A549 (cell line): ENCODE measurements at regions not wholly inside any gene's neighbourhood (a gene's known extent, or its start where the extent isn't known, plus 50 kb on each side); places are given as distances from the start of the nearest gene placed in this dataset.

Source experiments
- CBX2 ChIP-seq: fragments of 200-600 bp; sonication (generic); IDR thresholded peaks from 2 replicates; pipeline ENCODE4 v1.6.1; 2016; ENCODE audit warnings: low read depth, mild to moderate bottlenecking, borderline replicate concordance
- CEBPB ChIP-seq, 2 experiments: fragments of >200 bp in 1 of 2; sonication (Bioruptor Twin) in 1 of 2; formaldehyde crosslinking in 1 of 2; IDR thresholded peaks; 2 replicates each; pipeline ENCODE4 v1.6.1; 2012 to 2016
- CHD4 ChIP-seq: fragments of 200-600 bp; sonication (generic); IDR thresholded peaks from 2 replicates; pipeline ENCODE4 v1.6.1; 2016; ENCODE audit warnings: antibody characterized with exemption, mild to moderate bottlenecking, borderline replicate concordance
- EHMT2 ChIP-seq: fragments of 200-600 bp; sonication (generic); IDR thresholded peaks from 2 replicates; pipeline ENCODE4 v1.6.1; 2016; ENCODE audit warnings: antibody characterized with exemption, low read depth, mild to moderate bottlenecking, moderate library complexity
- JUN ChIP-seq, 2 experiments: fragments of >200 bp; sonication (Bioruptor Twin); formaldehyde crosslinking; IDR thresholded peaks; 2 replicates in 1 of 2; 3 replicates in 1 of 2; pipeline ENCODE4 v1.6.1; 2016 to 2017
- JUNB ChIP-seq: fragments of >200 bp; sonication (Bioruptor Twin); formaldehyde crosslinking; IDR thresholded peaks from 2 replicates; pipeline ENCODE4 v1.6.1; 2016
- MAFK ChIP-seq: fragments of 450-650 bp; IDR thresholded peaks from 2 replicates; pipeline ENCODE4 v1.6.1; 2014; ENCODE audit not compliant: partially characterized antibody
- POLR2A ChIP-seq: IDR thresholded peaks from 2 replicates; pipeline ENCODE4 v1.6.1; 2012; ENCODE audit warnings: mild to moderate bottlenecking, low read length
- RAD21 ChIP-seq, 2 experiments: fragments of >200 bp in 1 of 2; sonication (Bioruptor Twin) in 1 of 2; formaldehyde crosslinking in 1 of 2; IDR thresholded peaks in 1 of 2; conservative IDR thresholded peaks in 1 of 2; 2 replicates in 1 of 2; 3 replicates in 1 of 2; pipeline ENCODE4 v1.6.1; 2012 to 2018; ENCODE audit warnings: inconsistent platforms in 1 of 2
- SMC3 ChIP-seq: fragments of >200 bp; sonication (Bioruptor Twin); formaldehyde crosslinking; IDR thresholded peaks from 3 replicates; pipeline ENCODE4 v1.6.1; 2018; ENCODE audit warnings: inconsistent platforms
- SREBF2 ChIP-seq: fragments of 450-650 bp; IDR thresholded peaks from 2 replicates; pipeline ENCODE4 v1.6.1; 2014; ENCODE audit warnings: mild to moderate bottlenecking, moderate library complexity
- TF ChIP-seq, protein P1 (sequence below): fragments of >200 bp; sonication (Bioruptor Twin); formaldehyde crosslinking; IDR thresholded peaks from 3 replicates; pipeline ENCODE4 v1.5.1; 2016
- TF ChIP-seq, protein P2 (sequence below): fragments of 200-600 bp; sonication (generic); IDR thresholded peaks from 2 replicates; pipeline ENCODE4 v1.6.1; 2016; ENCODE audit warnings: antibody characterized with exemption, mild to moderate bottlenecking, moderate library complexity

DNA sequence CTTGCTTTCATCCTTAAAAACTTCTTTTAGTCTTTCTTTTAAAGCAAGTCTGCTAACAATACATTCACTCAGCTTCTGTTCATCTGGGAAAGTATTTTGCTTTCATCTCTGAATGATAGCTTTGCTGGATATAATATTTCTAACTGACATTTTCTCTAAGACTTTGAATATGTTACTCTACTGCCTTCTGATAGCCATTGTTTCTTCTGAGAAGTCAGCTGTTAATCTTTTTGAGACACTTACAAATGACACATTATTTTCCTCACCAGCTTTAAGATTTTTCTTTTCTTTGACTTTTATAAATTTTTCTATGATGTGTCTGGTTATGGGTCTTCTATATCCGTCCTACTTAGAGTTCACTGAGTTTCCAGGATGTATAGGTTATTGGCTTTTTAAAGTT, 643.1 kb downstream of the KCNA4 start:
- TF ChIP-seq, protein P1, sequence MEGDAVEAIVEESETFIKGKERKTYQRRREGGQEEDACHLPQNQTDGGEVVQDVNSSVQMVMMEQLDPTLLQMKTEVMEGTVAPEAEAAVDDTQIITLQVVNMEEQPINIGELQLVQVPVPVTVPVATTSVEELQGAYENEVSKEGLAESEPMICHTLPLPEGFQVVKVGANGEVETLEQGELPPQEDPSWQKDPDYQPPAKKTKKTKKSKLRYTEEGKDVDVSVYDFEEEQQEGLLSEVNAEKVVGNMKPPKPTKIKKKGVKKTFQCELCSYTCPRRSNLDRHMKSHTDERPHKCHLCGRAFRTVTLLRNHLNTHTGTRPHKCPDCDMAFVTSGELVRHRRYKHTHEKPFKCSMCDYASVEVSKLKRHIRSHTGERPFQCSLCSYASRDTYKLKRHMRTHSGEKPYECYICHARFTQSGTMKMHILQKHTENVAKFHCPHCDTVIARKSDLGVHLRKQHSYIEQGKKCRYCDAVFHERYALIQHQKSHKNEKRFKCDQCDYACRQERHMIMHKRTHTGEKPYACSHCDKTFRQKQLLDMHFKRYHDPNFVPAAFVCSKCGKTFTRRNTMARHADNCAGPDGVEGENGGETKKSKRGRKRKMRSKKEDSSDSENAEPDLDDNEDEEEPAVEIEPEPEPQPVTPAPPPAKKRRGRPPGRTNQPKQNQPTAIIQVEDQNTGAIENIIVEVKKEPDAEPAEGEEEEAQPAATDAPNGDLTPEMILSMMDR, result no peak
- TF ChIP-seq POLR2A, result no peak
- no peak for TF ChIP-seq SMC3
- TF ChIP-seq EHMT2, result no peak
- TF ChIP-seq, protein P2, sequence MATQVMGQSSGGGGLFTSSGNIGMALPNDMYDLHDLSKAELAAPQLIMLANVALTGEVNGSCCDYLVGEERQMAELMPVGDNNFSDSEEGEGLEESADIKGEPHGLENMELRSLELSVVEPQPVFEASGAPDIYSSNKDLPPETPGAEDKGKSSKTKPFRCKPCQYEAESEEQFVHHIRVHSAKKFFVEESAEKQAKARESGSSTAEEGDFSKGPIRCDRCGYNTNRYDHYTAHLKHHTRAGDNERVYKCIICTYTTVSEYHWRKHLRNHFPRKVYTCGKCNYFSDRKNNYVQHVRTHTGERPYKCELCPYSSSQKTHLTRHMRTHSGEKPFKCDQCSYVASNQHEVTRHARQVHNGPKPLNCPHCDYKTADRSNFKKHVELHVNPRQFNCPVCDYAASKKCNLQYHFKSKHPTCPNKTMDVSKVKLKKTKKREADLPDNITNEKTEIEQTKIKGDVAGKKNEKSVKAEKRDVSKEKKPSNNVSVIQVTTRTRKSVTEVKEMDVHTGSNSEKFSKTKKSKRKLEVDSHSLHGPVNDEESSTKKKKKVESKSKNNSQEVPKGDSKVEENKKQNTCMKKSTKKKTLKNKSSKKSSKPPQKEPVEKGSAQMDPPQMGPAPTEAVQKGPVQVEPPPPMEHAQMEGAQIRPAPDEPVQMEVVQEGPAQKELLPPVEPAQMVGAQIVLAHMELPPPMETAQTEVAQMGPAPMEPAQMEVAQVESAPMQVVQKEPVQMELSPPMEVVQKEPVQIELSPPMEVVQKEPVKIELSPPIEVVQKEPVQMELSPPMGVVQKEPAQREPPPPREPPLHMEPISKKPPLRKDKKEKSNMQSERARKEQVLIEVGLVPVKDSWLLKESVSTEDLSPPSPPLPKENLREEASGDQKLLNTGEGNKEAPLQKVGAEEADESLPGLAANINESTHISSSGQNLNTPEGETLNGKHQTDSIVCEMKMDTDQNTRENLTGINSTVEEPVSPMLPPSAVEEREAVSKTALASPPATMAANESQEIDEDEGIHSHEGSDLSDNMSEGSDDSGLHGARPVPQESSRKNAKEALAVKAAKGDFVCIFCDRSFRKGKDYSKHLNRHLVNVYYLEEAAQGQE, result no peak
- TF ChIP-seq RAD21 (conservative IDR thresholded peaks at IDR 0.05 in 1 of 2, IDR thresholded peaks at IDR 0.05 in 1 of 2), result no peak
- no peak for TF ChIP-seq JUN (IDR thresholded peaks at IDR 0.05)
- no peak for TF ChIP-seq MAFK
- no peak for TF ChIP-seq JUNB
- no peak for TF ChIP-seq CHD4
- TF ChIP-seq CBX2, result no peak
- TF ChIP-seq SREBF2, result no peak
- TF ChIP-seq CEBPB (IDR thresholded peaks at IDR 0.05), result no peak
